Psoas muscle (tissue), 7 donors: ENCODE measurements at regions not wholly inside any gene's neighbourhood (a gene's known extent, or its start where the extent isn't known, plus 50 kb on each side); places are given as distances from the start of the nearest gene placed in this dataset.

Experiments
- ATAC-seq, 4 donors: fragments of 200-7000 bp; cut with Tn5 transposase; one replicate each; pipeline ENCODE4 v1.9.1; 2020; ENCODE audit warnings: moderate library complexity in 3 of 4, mild to moderate bottlenecking in 2 of 4
- DNase-seq, 2 donors: peaks; one replicate each; pipeline ENCODE4 v3.0.0-alpha.2; 2020
- H3K27ac ChIP-seq: fragments of 200-600 bp; one replicate; pipeline ENCODE4 v1.8.0; 2022
- H3K27me3 ChIP-seq, 3 donors: fragments of 200-600 bp in 1 of 3; one replicate each; pipeline versions ENCODE4 v1.6.1 to v1.8.0; 2013 to 2022; ENCODE audit warnings: low read length in 2 of 3, mild to moderate bottlenecking in 2 of 3, moderate library complexity in 1 of 3; ENCODE audit not compliant: insufficient read depth in 3 of 3
- H3K36me3 ChIP-seq, 2 donors: fragments of 200-600 bp in 1 of 2; one replicate each; pipeline versions ENCODE4 v1.6.1 to v1.8.0; 2013 to 2022; ENCODE audit warnings: low read depth in 1 of 2, mild to moderate bottlenecking in 1 of 2, moderate library complexity in 1 of 2; ENCODE audit not compliant: insufficient read depth in 1 of 2
- H3K4me1 ChIP-seq: fragments of 200-600 bp; one replicate; pipeline ENCODE4 v1.8.0; 2022
- H3K4me3 ChIP-seq: fragments of 200-600 bp; one replicate; pipeline ENCODE4 v1.8.0; 2022; ENCODE audit warnings: mild to moderate bottlenecking
- H3K9me3 ChIP-seq: fragments of 200-600 bp; one replicate; pipeline ENCODE4 v1.8.0; 2022
- CTCF ChIP-seq: fragments of 200-600 bp; IDR thresholded peaks from one replicate; pipeline ENCODE4 v1.8.0; 2022; ENCODE audit warnings: antibody characterized with exemption
- WGBS, 3 donors: extraction: QIAGEN DNeasy Blood & Tissue Kit; methylation state at CpG; one replicate each; pipeline versions ENCODE4 v1.1.6 to v1.1.7; 2013; 5-methylcytosine and 5-hydroxymethylcytosine counted together
- intact Hi-C, 2 donors: fragments of 100-400 bp; cut with DNase I; formaldehyde crosslinking; loops; one replicate each; pipeline versions ENCODE4 v1.11.0 to v1.14.2; 2022
- donor health status: healthy with polysubstance abuse.
- donor health status: DM: no; HTN: no; CAD: no; lungs with moderate emphysema.
- donor health status: Bipolar disorder and iron deficiency.
- donor health status: healthy.
- donor health status: DM: yes; HTN: yes; CAD: no.
- donor health status: DM: no; HTN: no; CAD: no.
- donor health status: DM: yes; HTN: yes; CAD: no.

- H3K4me3 ChIP-seq = peak overlapping the region; percentile 59
- 52 to 74% (median 52%) methylated on average over 8 of the region's 8 CpGs for WGBS, 3 donors
These were observed 422.6 kb downstream of the QKI start for GRCh38 chr6:163836876-163837690.

GRCh38 chr6:163835439-163836171 is 421.1 kb downstream of the QKI start:
- no peaks in the 10 kb centered on the region for H3K9me3 ChIP-seq
- TF ChIP-seq CTCF = no peak
- no peak overlapping the region for H3K4me3 ChIP-seq
- ATAC-seq = no peak
- peaks cover 16% of the 10 kb centered on the region for H3K4me1 ChIP-seq
- no peaks in the 10 kb centered on the region for H3K27me3 ChIP-seq
- WGBS, 3 donors = 85 to 93% (median 89%) methylated on average over 13 of the region's 13 CpGs
- no peak for DNase-seq
- no peak overlapping the region for H3K27ac ChIP-seq
- H3K36me3 ChIP-seq = no peaks in the 10 kb centered on the region
- intact Hi-C loops = no loop called here

More at GRCh38 chr6:163836876-163837690, 422.6 kb downstream of the QKI start:
- Histone ChIP-seq H3K27ac (peak overlapping the region; percentile 53), H3K4me1 (peaks cover 16% of the 10 kb centered on the region), H3K36me3 (no peaks in the 10 kb centered on the region), H3K9me3 (no peaks in the 10 kb centered on the region), H3K27me3 (no peaks in the 10 kb centered on the region)
- DNase-seq = no peak
- no peak for TF ChIP-seq CTCF
- intact Hi-C loops = no loop called here
- peak in 2 of 4 donors; percentile 18 to 35 for ATAC-seq

GRCh38 chr6:163834226-163834970 is 419.9 kb downstream of the QKI start:
- Histone ChIP-seq H3K4me1 (peaks cover 16% of the 10 kb centered on the region), H3K9me3 (no peaks in the 10 kb centered on the region), H3K27me3 (no peaks in the 10 kb centered on the region), H3K27ac (no peak overlapping the region), H3K36me3 (no peaks in the 10 kb centered on the region), H3K4me3 (no peak overlapping the region)
- intact Hi-C loops = no loop called here
- no peak for TF ChIP-seq CTCF
- ATAC-seq = no peak
- DNase-seq = no peak
- 92 to 96% (median 94%) methylated on average over 43 to 46 of the region's 46 CpGs for WGBS, 3 donors

- peaks cover 23% of the 10 kb centered on the region for H3K4me1 ChIP-seq
- no peak overlapping the region for H3K4me3 ChIP-seq
- H3K27me3 ChIP-seq = no peaks in the 10 kb centered on the region
- DNase-seq (no peak), ATAC-seq (no peak)
- no peak for TF ChIP-seq CTCF
- H3K36me3 ChIP-seq = no peaks in the 10 kb centered on the region
- WGBS, 3 donors = 95 to 100% (median 99%) methylated on average over 2 of the region's 2 CpGs
- no peaks in the 10 kb centered on the region for H3K9me3 ChIP-seq
- H3K27ac ChIP-seq = no peak overlapping the region
- intact Hi-C loops = no loop called here
These were observed 417.2 kb downstream of the QKI start for GRCh38 chr6:163831736-163832135.
